ENCODE measurements at regions not wholly inside any gene's neighbourhood (a gene's known extent, or its start where the extent isn't known, plus 50 kb on each side); places are given as distances from the start of the nearest gene placed in this dataset.

GRCh38 chr5:5645891-5646290 is 223.4 kb downstream of the ICE1 start:
- TF ChIP-seq, protein P1, sequence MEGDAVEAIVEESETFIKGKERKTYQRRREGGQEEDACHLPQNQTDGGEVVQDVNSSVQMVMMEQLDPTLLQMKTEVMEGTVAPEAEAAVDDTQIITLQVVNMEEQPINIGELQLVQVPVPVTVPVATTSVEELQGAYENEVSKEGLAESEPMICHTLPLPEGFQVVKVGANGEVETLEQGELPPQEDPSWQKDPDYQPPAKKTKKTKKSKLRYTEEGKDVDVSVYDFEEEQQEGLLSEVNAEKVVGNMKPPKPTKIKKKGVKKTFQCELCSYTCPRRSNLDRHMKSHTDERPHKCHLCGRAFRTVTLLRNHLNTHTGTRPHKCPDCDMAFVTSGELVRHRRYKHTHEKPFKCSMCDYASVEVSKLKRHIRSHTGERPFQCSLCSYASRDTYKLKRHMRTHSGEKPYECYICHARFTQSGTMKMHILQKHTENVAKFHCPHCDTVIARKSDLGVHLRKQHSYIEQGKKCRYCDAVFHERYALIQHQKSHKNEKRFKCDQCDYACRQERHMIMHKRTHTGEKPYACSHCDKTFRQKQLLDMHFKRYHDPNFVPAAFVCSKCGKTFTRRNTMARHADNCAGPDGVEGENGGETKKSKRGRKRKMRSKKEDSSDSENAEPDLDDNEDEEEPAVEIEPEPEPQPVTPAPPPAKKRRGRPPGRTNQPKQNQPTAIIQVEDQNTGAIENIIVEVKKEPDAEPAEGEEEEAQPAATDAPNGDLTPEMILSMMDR (IDR thresholded peaks at IDR 0.05), result no peak
- TF ChIP-seq POLR2A (IDR thresholded peaks at IDR 0.05), result no peak
